Mesothelial cell of epicardium (in vitro differentiated cells): ENCODE measurements at regions not wholly inside any gene's neighbourhood (a gene's known extent, or its start where the extent isn't known, plus 50 kb on each side); places are given as distances from the start of the nearest gene placed in this dataset.

Experiments
- DNase-seq, 2 experiments: peaks; one replicate each; pipeline ENCODE4 v3.0.0; 2021; ENCODE audit warnings: low spot score in 2 of 2; ENCODE audit not compliant: unreplicated experiment in 2 of 2
- H3K27ac Mint-ChIP-seq: 2 replicates; pipeline ENCODE4 v1.8.0; 2021; ENCODE audit warnings: mixed read lengths
- H3K27me3 Mint-ChIP-seq: 2 replicates; pipeline ENCODE4 v1.8.0; 2021; ENCODE audit warnings: low read depth, mixed read lengths
- H3K36me3 Mint-ChIP-seq: 2 replicates; pipeline ENCODE4 v1.8.0; 2021; ENCODE audit warnings: mixed read lengths
- H3K4me1 Mint-ChIP-seq: 2 replicates; pipeline ENCODE4 v1.8.0; 2021; ENCODE audit warnings: mixed read lengths
- H3K4me3 Mint-ChIP-seq: 2 replicates; pipeline ENCODE4 v1.8.0; 2021; ENCODE audit warnings: mild to moderate bottlenecking, moderate library complexity, mixed read lengths
- H3K9me3 Mint-ChIP-seq: 2 replicates; pipeline ENCODE4 v1.8.0; 2021; ENCODE audit warnings: mixed read lengths
- CTCF ChIP-seq: fragments of 200-600 bp; sonication (generic); IDR thresholded peaks from one replicate; pipeline ENCODE4 v1.5.0; 2021; ENCODE audit warnings: antibody characterized with exemption; ENCODE audit not compliant: unreplicated experiment

GRCh38 chr1:227454686-227455085, 108.7 kb upstream of the ZNF678 start:
- no peaks in the 10 kb centered on the region for H3K9me3 Mint-ChIP-seq
- no peak overlapping the region for H3K27ac Mint-ChIP-seq
- peaks cover 5% of the 10 kb centered on the region for H3K4me1 Mint-ChIP-seq
- DNase-seq: no peak
- peaks cover 38% of the 10 kb centered on the region for H3K27me3 Mint-ChIP-seq
- TF ChIP-seq CTCF: no peak
- no peaks in the 10 kb centered on the region for H3K36me3 Mint-ChIP-seq
- H3K4me3 Mint-ChIP-seq: no peak overlapping the region

GRCh38 chr1:227453631-227454355, 109.6 kb upstream of the ZNF678 start:
- H3K4me1 Mint-ChIP-seq: peaks cover 5% of the 10 kb centered on the region
- peaks cover 38% of the 10 kb centered on the region for H3K27me3 Mint-ChIP-seq
- no peak overlapping the region for H3K27ac Mint-ChIP-seq
- no peaks in the 10 kb centered on the region for H3K36me3 Mint-ChIP-seq
- DNase-seq: peak in 1 of 2 experiments; percentile 35
- no peak for TF ChIP-seq CTCF
- no peaks in the 10 kb centered on the region for H3K9me3 Mint-ChIP-seq
- no peak overlapping the region for H3K4me3 Mint-ChIP-seq

GRCh38 chr1:227451954-227452353, 111.4 kb upstream of the ZNF678 start:
- H3K9me3 Mint-ChIP-seq: no peaks in the 10 kb centered on the region
- no peak overlapping the region for H3K4me3 Mint-ChIP-seq
- peak in 1 of 2 experiments; percentile 27 for DNase-seq
- peaks cover 5% of the 10 kb centered on the region for H3K4me1 Mint-ChIP-seq
- no peaks in the 10 kb centered on the region for H3K36me3 Mint-ChIP-seq
- H3K27ac Mint-ChIP-seq: no peak overlapping the region
- no peak for TF ChIP-seq CTCF
- peaks cover 29% of the 10 kb centered on the region for H3K27me3 Mint-ChIP-seq

- Mint-ChIP-seq H3K4me1 (peaks cover 5% of the 10 kb centered on the region), H3K27me3 (peaks cover 25% of the 10 kb centered on the region), H3K27ac (no peak overlapping the region), H3K4me3 (no peak overlapping the region), H3K9me3 (peaks cover 3% of the 10 kb centered on the region), H3K36me3 (no peaks in the 10 kb centered on the region)
- DNase-seq: peak in 1 of 2 experiments; percentile 5
- TF ChIP-seq CTCF: no peak
Measured at GRCh38 chr1:227451057-227451456, 112.3 kb upstream of the ZNF678 start.

GRCh38 chr1:227450489-227450888, 112.9 kb upstream of the ZNF678 start:
- DNase-seq: no peak
- Mint-ChIP-seq H3K27me3 (peaks cover 20% of the 10 kb centered on the region), H3K36me3 (no peaks in the 10 kb centered on the region), H3K9me3 (peaks cover 3% of the 10 kb centered on the region), H3K27ac (no peak overlapping the region), H3K4me1 (peaks cover 5% of the 10 kb centered on the region), H3K4me3 (no peak overlapping the region)
- no peak for TF ChIP-seq CTCF
